ENCODE measurements at regions not wholly inside any gene's neighbourhood (a gene's known extent, or its start where the extent isn't known, plus 50 kb on each side); places are given as distances from the start of the nearest gene placed in this dataset.
"Not testable (repeated sequence)": the region's sequence is repeated elsewhere in the genome, so short reads cannot be mapped to it uniquely, and the experiment has no call there.

DNA sequence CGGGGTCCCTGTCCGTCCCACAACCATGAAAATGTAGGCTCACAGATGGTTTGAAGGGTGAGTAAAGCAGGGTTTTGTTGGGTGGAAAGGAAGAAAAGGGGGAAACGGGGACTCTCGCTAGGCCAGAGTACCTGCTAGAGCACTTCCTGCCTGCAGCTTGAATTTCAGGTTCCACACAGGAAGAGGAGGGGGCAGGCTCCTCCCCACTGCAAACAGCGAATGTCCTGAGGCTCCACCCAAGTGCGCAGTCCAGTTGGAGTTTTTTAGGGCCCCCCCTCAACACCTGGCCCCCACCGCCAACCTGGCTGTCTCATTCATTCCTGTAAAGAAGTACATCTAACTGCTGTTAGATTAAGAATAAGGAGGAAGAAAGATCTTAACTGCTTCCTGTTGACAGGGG, 414.7 kb downstream of the SH2D4B start:
- TF ChIP-seq, protein P1, sequence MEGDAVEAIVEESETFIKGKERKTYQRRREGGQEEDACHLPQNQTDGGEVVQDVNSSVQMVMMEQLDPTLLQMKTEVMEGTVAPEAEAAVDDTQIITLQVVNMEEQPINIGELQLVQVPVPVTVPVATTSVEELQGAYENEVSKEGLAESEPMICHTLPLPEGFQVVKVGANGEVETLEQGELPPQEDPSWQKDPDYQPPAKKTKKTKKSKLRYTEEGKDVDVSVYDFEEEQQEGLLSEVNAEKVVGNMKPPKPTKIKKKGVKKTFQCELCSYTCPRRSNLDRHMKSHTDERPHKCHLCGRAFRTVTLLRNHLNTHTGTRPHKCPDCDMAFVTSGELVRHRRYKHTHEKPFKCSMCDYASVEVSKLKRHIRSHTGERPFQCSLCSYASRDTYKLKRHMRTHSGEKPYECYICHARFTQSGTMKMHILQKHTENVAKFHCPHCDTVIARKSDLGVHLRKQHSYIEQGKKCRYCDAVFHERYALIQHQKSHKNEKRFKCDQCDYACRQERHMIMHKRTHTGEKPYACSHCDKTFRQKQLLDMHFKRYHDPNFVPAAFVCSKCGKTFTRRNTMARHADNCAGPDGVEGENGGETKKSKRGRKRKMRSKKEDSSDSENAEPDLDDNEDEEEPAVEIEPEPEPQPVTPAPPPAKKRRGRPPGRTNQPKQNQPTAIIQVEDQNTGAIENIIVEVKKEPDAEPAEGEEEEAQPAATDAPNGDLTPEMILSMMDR (conservative IDR thresholded peaks at IDR 0.05; ENCODE audit: low read depth, low read length), result no peak
- no peak overlapping the region for H3K4me3 ChIP-seq (ENCODE audit: low read length)
- DNase-seq (ENCODE audit: low read depth), result no peak

DNA sequence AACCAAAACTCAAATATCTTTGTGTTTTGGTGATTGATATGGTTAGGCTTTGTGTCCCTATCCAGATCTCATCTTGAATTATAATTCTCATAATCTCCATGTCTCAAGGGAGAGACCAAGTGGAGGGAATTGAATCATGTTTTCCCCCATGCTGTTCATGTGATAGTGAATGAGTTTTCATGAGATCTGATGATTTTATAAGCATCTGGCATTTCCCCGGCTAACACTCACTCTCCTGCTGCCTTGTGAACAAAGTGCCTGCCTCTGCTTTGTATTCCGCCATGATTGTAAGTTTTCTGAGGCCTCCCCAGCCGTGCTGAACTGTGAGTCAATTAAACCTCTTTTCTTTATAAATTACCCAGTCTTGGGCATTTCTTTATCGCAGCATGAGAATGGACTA, 419.5 kb downstream of the SH2D4B start:
- no peak for DNase-seq (ENCODE audit: low read depth)
- TF ChIP-seq, protein P1 (conservative IDR thresholded peaks at IDR 0.05; ENCODE audit: low read depth, low read length), result no peak
- H3K4me3 ChIP-seq (ENCODE audit: low read length), result no peak overlapping the region

DNA sequence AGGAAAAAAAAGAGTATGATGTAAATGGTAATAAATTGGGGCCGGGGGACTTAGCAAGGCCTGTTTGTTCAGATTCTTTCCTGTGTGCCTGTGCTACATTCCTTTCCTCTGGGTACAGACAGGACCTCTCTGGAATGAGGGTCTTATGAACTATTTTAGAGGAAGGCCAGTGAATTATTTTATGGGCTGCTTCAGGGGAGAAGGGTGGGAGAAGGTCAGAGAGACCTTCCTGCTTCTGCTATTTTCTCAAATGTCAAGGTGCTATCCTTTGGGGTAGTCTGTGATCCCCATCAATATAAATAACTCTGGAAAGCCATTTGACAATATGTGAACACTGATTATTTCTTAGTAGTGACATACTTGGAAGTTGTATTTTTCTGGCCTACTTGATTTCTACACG, 426.5 kb downstream of the SH2D4B start:
- no peak for DNase-seq (ENCODE audit: low read depth)
- TF ChIP-seq, protein P1 (conservative IDR thresholded peaks at IDR 0.05; ENCODE audit: low read depth, low read length), result no peak

DNA sequence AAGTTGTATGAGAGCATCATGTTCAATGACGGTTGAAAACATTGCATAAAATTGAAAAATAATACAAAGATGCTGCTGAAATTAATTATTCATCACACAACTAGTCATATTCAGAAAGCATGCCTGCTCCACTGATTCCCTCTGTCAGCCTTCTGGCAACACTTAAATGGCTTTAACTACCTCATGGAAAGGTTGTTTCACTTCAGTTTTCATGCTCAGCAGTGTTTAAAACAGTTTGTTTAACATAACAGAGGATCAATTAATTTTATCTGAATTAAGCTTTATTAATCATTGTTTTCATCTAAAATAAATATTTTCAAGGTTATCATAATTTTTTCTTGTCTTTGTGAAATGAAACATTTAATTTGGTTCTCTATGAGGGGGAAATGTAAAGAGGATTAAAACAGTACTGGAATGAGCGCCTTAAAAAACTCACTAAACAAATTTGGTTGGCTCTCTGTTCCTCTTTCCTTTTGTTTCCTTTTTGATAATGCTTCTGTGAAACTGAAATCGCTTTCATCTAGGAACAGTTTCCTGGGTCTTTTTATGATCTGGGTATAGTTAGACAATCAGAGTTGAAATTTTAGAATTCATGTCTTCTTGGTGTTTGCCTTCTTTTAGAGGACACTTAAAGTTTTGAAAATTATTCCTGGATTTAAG, 427.4 kb downstream of the SH2D4B start:
- no peak for DNase-seq (ENCODE audit: low read depth)
- no peak overlapping the region for H3K4me3 ChIP-seq (ENCODE audit: low read length)
- TF ChIP-seq, protein P1 (conservative IDR thresholded peaks at IDR 0.05; ENCODE audit: low read depth, low read length), result no peak

More for the DNA sequence above, 426.5 kb downstream of the SH2D4B start:
- no peak overlapping the region for H3K4me3 ChIP-seq (ENCODE audit: low read length)

DNA sequence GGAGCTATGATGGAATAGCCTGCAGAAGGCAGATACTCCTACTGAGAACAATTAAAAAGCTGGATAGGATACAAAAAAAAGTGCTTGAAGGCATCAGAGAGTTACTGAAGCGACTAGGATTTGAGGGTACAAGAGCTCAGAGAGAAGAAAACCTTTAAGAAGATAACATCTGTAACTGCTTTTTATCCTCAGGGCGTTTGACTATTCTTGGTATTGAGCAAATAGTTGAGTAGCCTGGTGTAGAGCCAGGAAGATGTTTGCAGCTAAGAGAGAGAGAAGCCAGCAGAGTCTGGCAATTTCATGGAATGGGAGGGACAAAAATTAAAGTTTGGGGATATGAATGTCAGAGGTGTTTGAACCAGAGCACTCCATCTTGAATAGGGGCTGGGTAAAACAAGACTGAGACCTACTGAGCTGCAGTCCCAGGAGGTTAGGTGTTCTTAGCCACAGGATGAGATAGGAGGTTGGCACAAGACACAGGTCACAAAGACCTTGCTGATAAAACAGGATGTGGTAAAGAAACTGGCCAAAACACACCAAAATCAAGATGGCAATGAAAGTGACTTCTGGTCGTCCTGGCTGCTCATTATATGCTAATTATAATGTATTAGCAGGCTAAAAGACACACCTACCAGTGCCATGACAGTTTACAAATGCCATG, 428.8 kb downstream of the SH2D4B start:
- no peak overlapping the region for H3K4me3 ChIP-seq (ENCODE audit: low read length)
- no peak for DNase-seq (ENCODE audit: low read depth)
- TF ChIP-seq, protein P1 (conservative IDR thresholded peaks at IDR 0.05; ENCODE audit: low read depth, low read length), result no peak

DNA sequence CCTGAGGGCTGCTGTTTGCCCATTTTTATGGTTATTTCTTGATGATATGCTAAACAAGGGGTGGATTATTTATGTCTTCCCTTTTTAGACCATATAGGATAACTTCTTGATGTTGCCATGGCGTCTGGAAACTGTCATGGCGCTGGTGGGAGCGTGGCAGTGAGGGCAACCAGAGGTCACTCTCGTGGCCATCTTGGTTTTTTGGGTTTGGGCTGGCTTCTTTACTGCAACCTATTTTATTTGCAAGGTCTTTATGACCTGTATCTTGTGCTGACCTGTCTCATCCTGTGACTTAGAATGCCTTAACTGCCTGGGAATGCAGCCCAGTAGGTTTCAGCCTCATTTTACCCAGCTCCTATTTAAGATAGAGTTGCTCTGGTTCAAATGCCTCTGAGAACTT, 429.7 kb downstream of the SH2D4B start:
- H3K4me3 ChIP-seq (ENCODE audit: low read length); DNase-seq (ENCODE audit: low read depth): not testable (repeated sequence)

DNA sequence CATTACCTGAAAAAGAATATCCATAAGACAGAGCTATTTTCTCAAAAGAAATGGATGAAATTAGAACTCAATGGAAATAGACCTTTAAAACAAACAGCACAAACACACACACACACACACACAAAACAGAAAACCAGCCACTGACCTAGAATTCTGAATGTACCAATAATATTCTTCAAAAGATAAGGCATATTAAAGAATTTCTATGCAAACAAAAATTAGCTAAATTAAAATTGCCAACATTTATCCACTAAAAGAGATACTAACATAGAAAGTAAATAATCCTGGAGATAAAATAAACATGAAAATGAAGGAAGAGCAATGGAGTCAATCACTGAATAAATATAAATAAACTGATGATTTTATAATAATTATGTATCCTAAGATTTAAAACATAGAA, 431.2 kb downstream of the SH2D4B start:
- DNase-seq (ENCODE audit: low read depth), result no peak
- H3K4me3 ChIP-seq (ENCODE audit: low read length), result no peak overlapping the region
- TF ChIP-seq, protein P1 (conservative IDR thresholded peaks at IDR 0.05; ENCODE audit: low read depth, low read length), result no peak

Data from retinal pigment epithelial cell (primary cell).